Smooth muscle cell (in vitro differentiated cells): ENCODE measurements at regions not wholly inside any gene's neighbourhood (a gene's known extent, or its start where the extent isn't known, plus 50 kb on each side); places are given as distances from the start of the nearest gene placed in this dataset.

ENCODE experiments used
- DNase-seq: peaks from one replicate; lab custom pipeline; 2025; ENCODE audit not compliant: unreplicated experiment; lab: John Stamatoyannopoulos, UW
- H2AFZ ChIP-seq: fragments of 200-600 bp; sonication (generic); 2 replicates; pipeline ENCODE4 v1.6.0; 2016; ENCODE audit warnings: antibody characterized with exemption, low read depth, mild to moderate bottlenecking
- H3F3A ChIP-seq: fragments of 200-600 bp; sonication (generic); 2 replicates; pipeline ENCODE4 v1.6.0; 2017; ENCODE audit warnings: antibody characterized with exemption, low read depth
- H3K27ac ChIP-seq: fragments of 200-600 bp; sonication (generic); 2 replicates; pipeline ENCODE4 v1.5.1; 2016; ENCODE audit warnings: low read depth, mild to moderate bottlenecking
- H3K27me3 ChIP-seq: fragments of 200-600 bp; sonication (generic); 2 replicates; pipeline ENCODE4 v1.6.1; 2016; ENCODE audit warnings: low read depth, mild to moderate bottlenecking
- H3K36me3 ChIP-seq: fragments of 200-600 bp; sonication (generic); 2 replicates; pipeline ENCODE4 v1.5.1; 2016; ENCODE audit warnings: low read depth
- H3K4me1 ChIP-seq: fragments of 200-600 bp; sonication (generic); 2 replicates; pipeline ENCODE4 v1.5.1; 2016; ENCODE audit warnings: low read depth
- H3K4me2 ChIP-seq: fragments of 200-600 bp; sonication (generic); 2 replicates; pipeline ENCODE4 v1.6.0; 2016; ENCODE audit warnings: mild to moderate bottlenecking
- H3K4me3 ChIP-seq: fragments of 200-600 bp; sonication (generic); 2 replicates; pipeline ENCODE4 v1.5.1; 2016; ENCODE audit warnings: mild to moderate bottlenecking
- H3K79me2 ChIP-seq: fragments of 200-600 bp; sonication (generic); 2 replicates; pipeline ENCODE4 v1.6.0; 2016; ENCODE audit warnings: low read depth, mild to moderate bottlenecking
- H3K9ac ChIP-seq: fragments of 200-600 bp; sonication (generic); 2 replicates; pipeline ENCODE4 v1.6.0; 2016; ENCODE audit warnings: low read depth
- H3K9me3 ChIP-seq: fragments of 200-600 bp; sonication (generic); replicated peaks from 2 replicates; pipeline ENCODE4 v1.5.1; 2016; ENCODE audit warnings: low read depth
- H4K20me1 ChIP-seq: fragments of 200-600 bp; sonication (generic); 2 replicates; pipeline ENCODE4 v1.6.0; 2016; ENCODE audit warnings: low read depth
- CTCF ChIP-seq: fragments of 200-600 bp; sonication (generic); IDR thresholded peaks from 2 replicates; pipeline ENCODE4 v1.5.1; 2017; ENCODE audit warnings: borderline replicate concordance, mild to moderate bottlenecking, antibody characterized with exemption; ENCODE audit not compliant: insufficient read depth, poor library complexity, severe bottlenecking
- WGBS: methylation state at CpG from one replicate; pipeline ENCODE4 v1.1.7; 2016; ENCODE audit warnings: low lambda C conversion rate; 5-methylcytosine and 5-hydroxymethylcytosine counted together

DNA sequence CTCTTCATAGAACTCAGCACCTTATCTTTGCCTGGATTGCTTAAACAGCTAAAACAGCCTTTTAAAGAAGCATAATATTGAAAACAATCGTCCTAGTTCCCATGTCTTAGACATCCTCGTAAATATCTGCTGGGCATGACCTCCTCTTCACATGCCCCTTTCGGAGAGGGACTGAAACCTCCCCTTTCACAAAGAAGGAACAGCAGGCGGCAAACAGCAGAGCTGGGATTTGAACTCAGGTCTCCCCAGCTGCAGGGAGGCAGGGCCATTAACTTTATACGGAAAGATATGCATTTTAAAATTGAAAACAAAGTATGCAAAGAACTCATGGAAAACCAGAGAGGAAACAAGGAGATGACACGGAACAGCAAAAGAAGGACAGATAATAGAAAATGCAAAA lies 249.9 kb downstream of the FOXL1 start:
- Histone ChIP-seq H2AFZ (no peak overlapping the region), H3K36me3 (no peaks in the 10 kb centered on the region), H3K4me3 (no peak overlapping the region), H3K27ac (no peak overlapping the region), H3K4me1 (peaks cover 12% of the 10 kb centered on the region), H3K9me3 (no peaks in the 10 kb centered on the region), H3K79me2 (no peaks in the 10 kb centered on the region), H3F3A (no peaks in the 10 kb centered on the region), H3K27me3 (peaks cover 29% of the 10 kb centered on the region), H3K4me2 (no peak overlapping the region), H4K20me1 (no peaks in the 10 kb centered on the region), H3K9ac (no peak overlapping the region)
- DNase-seq: no peak
- WGBS: 84% methylated on average over 6 of the region's 6 CpGs
- TF ChIP-seq CTCF: no peak

DNA sequence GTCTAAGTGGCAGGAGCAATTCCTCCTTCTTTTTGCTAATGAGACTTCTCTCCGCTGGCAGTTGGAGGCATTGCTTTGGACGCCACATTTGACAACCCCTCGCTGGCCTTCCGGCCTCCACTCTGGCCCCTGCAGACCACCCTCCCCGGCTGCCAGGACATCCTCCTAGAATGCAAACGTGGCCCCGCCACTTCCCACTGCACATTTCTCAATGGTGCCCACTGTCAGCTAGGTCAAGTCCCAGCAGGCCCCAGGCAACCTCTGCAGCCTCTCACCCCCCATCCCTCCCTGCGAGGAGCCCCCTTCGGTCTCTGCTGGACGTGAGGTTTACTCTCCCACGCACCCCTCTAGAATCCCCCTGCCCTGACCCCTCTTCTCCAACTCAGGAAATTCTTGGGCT lies 250.3 kb downstream of the FOXL1 start:
- H3K9me3 ChIP-seq: no peaks in the 10 kb centered on the region
- no peak for TF ChIP-seq CTCF
- H3K27me3 ChIP-seq: peaks cover 29% of the 10 kb centered on the region
- WGBS: 91% methylated on average over 11 of the region's 11 CpGs
- H3K27ac ChIP-seq: no peak overlapping the region
- H3K79me2 ChIP-seq: no peaks in the 10 kb centered on the region
- DNase-seq: no peak
- no peak overlapping the region for H3K4me3 ChIP-seq
- H3K36me3 ChIP-seq: no peaks in the 10 kb centered on the region
- H3K9ac ChIP-seq: no peak overlapping the region
- H3K4me2 ChIP-seq: no peak overlapping the region
- no peak overlapping the region for H2AFZ ChIP-seq
- H4K20me1 ChIP-seq: no peaks in the 10 kb centered on the region
- peaks cover 12% of the 10 kb centered on the region for H3K4me1 ChIP-seq
- H3F3A ChIP-seq: no peaks in the 10 kb centered on the region

DNA sequence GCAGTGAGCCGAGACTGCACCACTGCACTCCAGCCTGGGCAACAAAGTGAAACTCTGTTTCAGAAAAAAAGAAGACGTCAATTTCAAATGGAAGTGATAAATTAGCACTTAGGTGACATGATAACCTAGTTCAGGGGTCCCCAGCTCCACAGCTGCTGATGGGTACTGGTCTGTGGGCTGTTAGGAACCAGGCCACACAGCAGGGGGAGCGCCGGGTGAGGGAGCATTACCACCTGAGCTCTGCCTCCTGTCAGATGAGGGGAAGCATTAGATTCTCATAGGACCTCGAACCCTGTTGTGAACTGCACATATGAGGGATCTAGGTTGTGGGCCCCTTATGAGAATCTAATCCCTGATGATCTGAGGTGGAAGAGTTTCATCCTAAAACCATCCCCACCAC lies 253.0 kb downstream of the FOXL1 start:
- H3K9ac ChIP-seq: no peak overlapping the region
- no peak overlapping the region for H2AFZ ChIP-seq
- no peak overlapping the region for H3K4me3 ChIP-seq
- no peaks in the 10 kb centered on the region for H3K36me3 ChIP-seq
- no peak overlapping the region for H3K27ac ChIP-seq
- DNase-seq: no peak
- H3K4me1 ChIP-seq: peaks cover 6% of the 10 kb centered on the region
- no peak overlapping the region for H3K4me2 ChIP-seq
- no peak for TF ChIP-seq CTCF
- no peaks in the 10 kb centered on the region for H4K20me1 ChIP-seq
- 97% methylated on average over 5 of the region's 5 CpGs for WGBS
- peaks cover 26% of the 10 kb centered on the region for H3K27me3 ChIP-seq
- no peaks in the 10 kb centered on the region for H3F3A ChIP-seq
- no peaks in the 10 kb centered on the region for H3K9me3 ChIP-seq
- H3K79me2 ChIP-seq: no peaks in the 10 kb centered on the region

DNA sequence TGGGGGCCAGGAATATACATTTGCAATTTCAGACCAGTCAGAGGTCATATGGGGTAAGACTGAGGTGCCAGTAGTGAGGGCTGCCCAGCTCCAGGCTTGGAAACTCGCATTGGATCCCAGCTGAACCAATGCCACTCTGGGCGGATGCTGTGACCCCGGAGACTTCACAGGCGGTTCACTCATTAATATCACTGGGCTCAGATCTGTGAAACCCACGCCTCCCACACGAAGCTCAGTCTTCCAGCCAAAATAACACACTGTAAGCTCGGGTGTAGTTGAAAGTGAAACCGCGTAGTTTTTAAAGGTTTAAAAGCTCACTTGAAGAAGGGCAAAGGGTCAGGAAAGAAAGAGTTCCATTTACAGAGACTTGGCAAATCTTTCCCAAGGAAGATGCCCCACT lies 254.8 kb downstream of the FOXL1 start:
- H3K79me2 ChIP-seq: no peaks in the 10 kb centered on the region
- no peak for DNase-seq
- H3K4me3 ChIP-seq: no peak overlapping the region
- no peaks in the 10 kb centered on the region for H3K4me1 ChIP-seq
- no peaks in the 10 kb centered on the region for H3K36me3 ChIP-seq
- no peaks in the 10 kb centered on the region for H3F3A ChIP-seq
- H3K9ac ChIP-seq: no peak overlapping the region
- H2AFZ ChIP-seq: no peak overlapping the region
- peaks cover 9% of the 10 kb centered on the region for H3K27me3 ChIP-seq
- H3K27ac ChIP-seq: no peak overlapping the region
- H4K20me1 ChIP-seq: no peaks in the 10 kb centered on the region
- H3K9me3 ChIP-seq: no peaks in the 10 kb centered on the region
- peak overlapping the region; percentile 48 for H3K4me2 ChIP-seq
- TF ChIP-seq CTCF: no peak
- 47% methylated on average over 9 of the region's 9 CpGs for WGBS
